GM18868 (cell line): ENCODE measurements at regions not wholly inside any gene's neighbourhood (a gene's known extent, or its start where the extent isn't known, plus 50 kb on each side); places are given as distances from the start of the nearest gene placed in this dataset.
"Not testable (repeated sequence)": the region's sequence is repeated elsewhere in the genome, so short reads cannot be mapped to it uniquely, and the experiment has no call there.

Experiments
- ATAC-seq: cut with Tn5 transposase; IDR thresholded peaks from one replicate; pipeline ENCODE4 v1.9.1; 2021; ENCODE audit warnings: mild to moderate bottlenecking, moderate library complexity; ENCODE audit not compliant: unreplicated experiment

- no peak for ATAC-seq
These were observed 223.0 kb upstream of the NR5A2 start for GRCh38 chr1:199804526-199804925.

DNA sequence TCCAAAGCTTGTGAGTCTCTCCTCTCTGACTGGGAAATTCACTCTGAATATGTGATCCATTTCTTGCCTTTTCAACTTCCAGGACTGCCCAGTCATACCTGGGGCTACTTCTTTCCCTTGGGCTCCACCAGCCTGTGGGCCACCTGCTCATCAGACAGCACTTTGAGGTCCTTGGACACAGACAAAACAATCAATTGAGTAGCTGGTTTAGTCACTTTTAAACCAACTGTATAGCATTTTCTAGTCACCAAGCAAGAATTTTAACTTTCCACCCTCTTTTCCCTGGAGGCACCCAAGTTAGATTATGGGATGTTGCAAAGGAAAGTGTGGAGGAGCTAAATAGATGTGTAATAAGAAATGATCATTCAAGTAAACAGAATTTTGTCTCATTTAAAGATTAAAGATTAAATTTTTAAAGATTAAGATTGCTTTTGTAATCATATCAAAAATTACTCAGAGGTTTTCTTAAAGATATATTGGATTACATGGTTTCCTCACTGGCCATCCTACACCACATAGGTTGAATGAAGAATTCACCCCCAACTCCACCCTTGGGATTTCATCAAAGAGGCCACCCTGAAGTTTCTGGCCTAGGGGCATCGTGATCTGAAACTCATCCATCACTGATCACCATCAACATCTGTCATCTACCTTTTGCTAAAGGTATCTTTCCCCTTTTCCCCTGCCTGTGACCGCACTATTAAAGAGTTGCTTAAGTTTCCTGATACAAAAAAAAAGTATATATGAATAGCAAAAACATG, 219.2 kb upstream of the NR5A2 start:
- no peak for ATAC-seq

DNA sequence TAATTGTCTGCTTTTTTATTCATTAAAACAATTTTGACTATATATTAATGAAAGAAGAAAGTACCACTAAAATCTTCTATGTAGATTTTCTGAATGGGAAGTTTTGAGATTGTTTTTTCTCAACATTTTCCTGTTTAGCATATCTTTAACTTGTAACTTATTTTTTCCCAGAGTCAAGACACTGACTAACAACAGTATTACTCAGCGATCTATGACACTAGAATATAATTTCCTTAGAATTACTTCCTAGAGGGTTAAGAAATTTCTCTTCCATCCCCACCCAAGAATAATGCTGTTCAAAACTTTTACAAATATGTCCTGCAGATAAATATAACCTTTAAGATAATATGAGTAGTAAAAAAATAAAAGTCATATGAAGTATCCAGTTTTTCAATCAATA, 218.2 kb upstream of the NR5A2 start:
- no peak for ATAC-seq

DNA sequence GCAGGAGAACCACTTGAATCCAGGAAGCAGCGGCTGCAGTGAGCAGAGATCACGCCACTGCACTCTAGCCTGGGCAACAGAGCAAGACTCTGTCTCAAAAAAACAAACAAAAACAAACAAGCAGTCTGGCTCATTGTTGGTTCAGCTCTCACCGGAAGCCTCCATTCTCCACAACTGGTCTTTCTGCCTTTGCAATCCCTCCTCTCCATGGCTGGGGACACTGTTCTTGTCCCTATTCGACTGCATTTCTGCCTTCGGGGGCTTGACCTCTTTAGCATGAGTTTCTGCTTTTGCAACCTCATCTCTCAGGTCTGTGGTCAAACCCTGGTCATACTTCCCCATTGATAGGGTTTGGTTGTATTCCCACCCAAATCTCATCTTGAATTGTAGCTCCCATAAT, 216.3 kb upstream of the NR5A2 start:
- ATAC-seq: no peak

- ATAC-seq: no peak
These were observed 214.3 kb upstream of the NR5A2 start for GRCh38 chr1:199813198-199813597.

GRCh38 chr1:199815947-199816346, 211.6 kb upstream of the NR5A2 start:
- no peak for ATAC-seq

DNA sequence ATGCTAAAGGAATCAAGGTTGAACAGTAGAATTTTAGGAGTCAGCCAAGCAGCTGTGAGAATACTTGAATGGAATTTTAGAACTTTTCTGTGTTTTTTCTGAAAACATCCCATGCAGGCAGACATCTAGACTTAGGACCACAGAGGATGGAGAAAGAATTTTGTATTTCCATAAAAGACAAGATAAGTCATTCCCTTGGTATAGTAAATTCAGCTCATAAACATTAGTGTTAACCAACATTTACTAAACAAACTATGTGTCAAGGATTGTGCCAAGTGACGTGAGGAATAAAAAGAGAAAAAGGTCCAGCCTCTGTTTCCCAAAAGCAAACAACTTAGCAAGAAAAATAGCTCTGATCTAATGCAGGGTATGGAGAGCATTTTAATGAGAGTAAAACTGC, 210.2 kb upstream of the NR5A2 start:
- no peak for ATAC-seq

DNA sequence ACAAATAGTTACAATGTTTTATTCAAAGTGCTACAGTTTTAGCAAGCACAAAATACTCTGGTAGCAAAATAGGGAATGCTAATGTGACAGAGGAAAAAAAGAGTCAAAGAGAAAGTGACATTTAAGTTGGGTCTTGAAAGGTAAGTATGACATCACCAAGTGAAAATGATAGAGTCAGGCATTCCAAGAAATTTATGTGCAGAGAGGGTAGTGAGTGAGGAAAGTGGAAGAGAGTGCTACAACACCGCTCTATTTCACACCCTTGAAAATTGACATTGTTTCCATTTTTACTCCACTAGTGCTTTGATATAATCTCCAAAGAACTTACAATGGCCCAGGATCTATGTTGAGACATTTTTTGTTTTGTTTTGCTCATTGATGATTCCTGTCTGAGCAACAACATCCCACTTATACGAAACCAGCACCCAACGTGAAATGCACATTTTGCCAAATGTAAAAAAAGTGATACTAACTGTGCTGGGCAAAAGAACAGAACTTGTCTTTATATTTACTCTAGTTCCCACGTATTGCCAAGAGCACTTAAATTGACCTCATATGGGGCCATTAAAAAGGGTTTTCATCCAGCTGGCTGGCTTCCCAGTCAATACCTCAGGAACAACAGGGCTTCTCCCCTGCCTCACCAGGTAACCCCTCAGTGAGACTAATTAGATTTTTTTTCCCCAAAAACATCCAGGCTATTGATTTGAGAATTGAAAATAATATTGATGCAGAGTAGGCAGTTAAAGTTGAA, 206.3 kb upstream of the NR5A2 start:
- no peak for ATAC-seq

- no peak for ATAC-seq
These were observed 195.1 kb upstream of the NR5A2 start for GRCh38 chr1:199832451-199832850.

DNA sequence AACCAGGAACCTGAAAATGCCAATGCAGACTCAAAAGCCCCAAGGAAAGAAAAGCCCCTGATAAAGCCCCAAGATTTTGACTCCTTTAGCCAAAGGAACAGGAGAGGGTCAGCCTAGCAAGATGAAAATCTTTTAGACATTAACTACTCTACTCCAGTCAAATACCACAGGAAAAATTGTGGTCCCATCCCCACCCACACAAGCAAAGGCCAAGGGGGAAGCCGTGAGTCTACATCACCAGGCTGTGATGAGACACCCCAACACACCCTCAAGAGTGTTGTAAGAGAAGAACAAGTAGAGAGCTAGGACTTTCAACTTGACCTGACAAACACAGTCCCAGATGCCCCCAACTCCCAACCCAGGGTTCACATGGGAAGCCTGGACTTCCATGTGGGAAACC, 192.8 kb upstream of the NR5A2 start:
- no peak for ATAC-seq

DNA sequence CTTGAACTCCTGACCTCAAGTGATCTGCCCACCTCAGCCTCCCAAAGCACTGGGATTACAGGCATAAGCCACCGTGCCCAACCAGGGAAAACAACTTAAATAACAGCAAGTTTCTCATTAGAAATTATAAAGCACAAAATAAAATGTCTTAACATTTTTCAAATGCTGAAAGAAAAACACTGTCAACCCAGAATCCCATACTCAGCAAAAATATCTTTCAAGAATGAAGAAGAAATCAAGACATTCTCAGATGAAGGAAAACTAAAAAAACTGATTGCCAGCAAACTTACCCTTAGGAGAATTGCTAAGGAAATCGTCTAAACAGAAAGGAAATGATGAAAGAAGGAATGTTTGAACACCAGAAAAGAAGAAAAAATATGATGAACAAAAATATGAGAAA, 191.1 kb upstream of the NR5A2 start:
- ATAC-seq: no peak

DNA sequence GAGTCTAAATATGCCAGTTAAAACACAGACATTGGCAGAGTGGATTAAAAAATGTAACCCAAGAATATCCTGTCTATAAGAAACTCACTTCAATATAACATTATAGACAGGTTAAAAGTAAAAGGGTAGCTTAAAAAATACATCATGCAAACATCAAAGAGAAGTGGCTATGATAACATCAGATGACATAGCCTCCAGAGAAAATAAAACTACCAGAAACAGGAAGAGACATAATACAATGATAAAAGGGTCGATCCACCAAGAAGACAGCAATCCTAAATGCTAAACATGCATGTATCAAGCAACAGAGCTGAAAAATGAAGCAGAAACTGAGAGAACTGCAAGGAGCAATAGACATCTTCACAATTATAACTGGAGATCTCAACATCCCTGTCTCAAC, 190.2 kb upstream of the NR5A2 start:
- no peak for ATAC-seq

DNA sequence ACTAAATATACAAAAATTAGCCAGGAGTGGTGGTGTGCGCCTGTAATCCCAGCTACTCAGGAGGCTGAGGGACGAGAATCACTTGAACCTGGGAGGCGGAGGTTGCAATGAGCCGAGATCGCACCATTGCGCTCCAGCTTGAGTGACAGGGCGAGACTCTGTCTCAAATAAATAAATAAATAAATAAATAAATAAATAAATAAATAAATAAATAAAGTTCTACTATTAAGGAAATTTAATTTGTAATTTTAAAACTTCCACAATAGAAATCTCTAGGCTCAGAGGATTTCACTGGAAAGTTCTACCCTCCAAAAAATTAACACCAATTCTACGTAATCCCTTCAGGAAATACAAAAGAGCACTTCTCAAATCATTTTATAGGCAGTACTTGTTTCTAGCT, 187.9 kb upstream of the NR5A2 start:
- not testable (repeated sequence) for ATAC-seq

- not testable (repeated sequence) for ATAC-seq
These were observed 184.4 kb upstream of the NR5A2 start for GRCh38 chr1:199843096-199843495.

- ATAC-seq: no peak
These were observed 183.6 kb upstream of the NR5A2 start for GRCh38 chr1:199843861-199844260.

DNA sequence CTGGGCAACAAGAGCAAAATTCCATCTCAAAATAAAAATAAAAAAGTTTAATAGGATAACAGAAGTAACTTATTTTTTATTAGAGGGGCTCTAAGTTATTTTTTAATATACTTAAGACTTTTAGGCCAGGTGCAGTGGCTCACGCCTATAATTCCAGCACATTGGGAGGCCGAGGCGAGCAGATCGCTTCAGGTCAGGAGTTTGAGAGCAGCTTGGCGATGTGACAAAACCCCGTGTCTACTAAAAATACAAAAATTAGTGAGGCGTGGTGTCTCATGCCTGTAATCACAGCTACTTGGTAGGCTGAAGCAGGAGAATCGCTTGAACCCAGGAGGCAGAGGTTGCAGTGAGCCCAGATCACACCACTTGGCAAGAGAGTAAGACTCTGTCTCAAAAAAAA, 180.5 kb upstream of the NR5A2 start:
- no peak for ATAC-seq

DNA sequence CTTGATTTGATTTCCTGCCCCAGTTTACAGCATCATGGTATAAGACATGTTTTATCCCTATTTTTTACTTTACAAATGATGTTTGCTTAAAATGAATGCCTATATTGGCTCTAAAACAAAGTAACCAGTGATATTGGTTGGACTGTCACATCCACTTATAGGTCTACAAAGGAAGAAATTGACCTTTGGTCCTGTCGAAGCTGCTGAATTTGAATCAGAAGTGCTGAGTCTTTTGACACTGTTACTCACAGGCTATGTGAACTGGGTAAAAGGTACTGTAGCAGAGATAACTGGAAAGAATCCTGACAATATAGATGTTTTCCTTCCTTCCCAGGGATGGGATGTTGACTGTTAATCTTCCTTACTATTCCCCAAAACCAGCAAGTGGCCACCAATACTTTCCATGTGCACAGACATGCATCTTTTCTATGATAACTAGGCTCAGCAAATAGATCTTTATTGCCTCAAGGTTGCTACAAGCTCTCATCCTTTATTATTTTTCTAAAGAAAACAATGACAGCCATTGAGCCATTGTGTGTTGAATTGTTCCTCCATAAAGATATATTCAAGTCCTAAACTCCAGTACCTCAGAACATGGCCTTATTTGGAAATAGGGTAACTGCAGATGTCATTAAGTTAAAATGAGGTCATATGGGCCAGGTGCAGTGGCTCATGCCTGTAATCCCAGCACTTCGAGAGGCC, 175.9 kb upstream of the NR5A2 start:
- ATAC-seq: no peak

- no peak for ATAC-seq
These were observed 172.7 kb upstream of the NR5A2 start for GRCh38 chr1:199854686-199855321.

DNA sequence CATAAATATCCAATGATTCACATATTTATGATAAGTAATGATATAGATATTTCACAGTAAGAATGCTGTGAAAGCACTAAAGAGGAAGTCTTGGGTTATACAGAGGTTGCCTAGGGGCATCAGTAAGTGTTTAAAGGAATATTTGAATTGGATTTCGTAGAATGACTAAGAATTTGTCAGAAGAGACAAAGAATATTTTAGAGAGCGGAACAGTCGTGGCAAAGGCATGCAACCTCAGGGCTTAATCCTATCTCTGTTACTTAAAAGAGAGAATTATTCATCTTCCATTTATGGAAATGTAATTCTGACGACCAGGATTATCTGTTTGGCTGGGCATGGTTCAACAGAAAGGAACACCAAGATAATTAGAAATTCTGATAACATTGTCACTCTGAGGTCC, 171.9 kb upstream of the NR5A2 start:
- ATAC-seq: no peak

GRCh38 chr1:199856216-199856780, 171.2 kb upstream of the NR5A2 start:
- no peak for ATAC-seq

GRCh38 chr1:199857108-199857507, 170.4 kb upstream of the NR5A2 start:
- no peak for ATAC-seq
